AML-193 (cell line): ENCODE measurements at regions not wholly inside any gene's neighbourhood (a gene's known extent, or its start where the extent isn't known, plus 50 kb on each side); places are given as distances from the start of the nearest gene placed in this dataset.

Experiments
- DNase-seq, 2 experiments: peaks; one replicate each; lab custom pipeline; 2025; lab: John Stamatoyannopoulos, UW

DNA sequence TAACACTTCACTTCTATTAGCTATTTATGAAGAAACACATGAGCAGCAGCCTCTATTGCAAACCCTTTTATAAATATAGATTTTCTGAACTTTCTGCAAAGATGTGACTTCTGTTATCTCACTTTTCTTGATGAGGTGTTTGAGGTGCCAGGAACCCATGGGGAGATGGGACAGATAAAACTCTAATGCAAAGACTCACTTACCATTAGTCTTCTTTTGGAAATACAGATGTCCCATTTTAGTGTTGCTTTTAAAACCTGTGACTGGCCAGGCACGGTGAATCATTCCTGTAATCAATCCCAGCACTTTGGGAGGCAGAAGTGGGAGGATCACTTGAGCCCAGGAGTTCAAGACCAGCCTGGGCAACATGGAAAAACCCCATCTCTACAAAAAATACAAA, 171.3 kb upstream of the GAS1 start:
- DNase-seq, result no peak

DNA sequence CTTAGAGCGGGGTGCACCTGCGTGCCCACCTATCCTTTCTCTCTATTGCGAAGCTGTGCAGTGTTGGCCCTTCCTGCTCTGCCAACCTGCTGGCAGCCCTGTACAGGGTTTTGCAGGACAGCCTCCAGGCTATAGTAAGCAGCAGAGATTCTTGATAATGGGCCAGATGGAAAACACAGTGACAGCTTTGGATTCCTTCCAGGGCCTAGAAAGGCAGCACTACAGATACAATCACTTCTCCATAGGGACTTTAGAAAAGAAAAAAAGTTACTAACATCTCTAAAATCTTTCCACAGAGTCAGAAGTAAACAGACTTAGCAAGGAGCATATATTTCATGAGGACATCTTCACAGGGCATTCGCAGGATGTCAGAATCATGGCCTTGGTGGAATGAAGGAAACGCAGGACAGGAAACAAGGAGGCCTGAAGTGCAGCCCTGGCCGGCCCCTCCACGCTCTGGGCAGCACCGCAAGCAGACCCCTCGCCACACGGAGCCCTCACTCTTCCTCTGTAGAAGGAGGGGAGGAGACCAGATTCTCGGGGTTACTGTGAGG, 172.1 kb upstream of the GAS1 start:
- no peak for DNase-seq

DNA sequence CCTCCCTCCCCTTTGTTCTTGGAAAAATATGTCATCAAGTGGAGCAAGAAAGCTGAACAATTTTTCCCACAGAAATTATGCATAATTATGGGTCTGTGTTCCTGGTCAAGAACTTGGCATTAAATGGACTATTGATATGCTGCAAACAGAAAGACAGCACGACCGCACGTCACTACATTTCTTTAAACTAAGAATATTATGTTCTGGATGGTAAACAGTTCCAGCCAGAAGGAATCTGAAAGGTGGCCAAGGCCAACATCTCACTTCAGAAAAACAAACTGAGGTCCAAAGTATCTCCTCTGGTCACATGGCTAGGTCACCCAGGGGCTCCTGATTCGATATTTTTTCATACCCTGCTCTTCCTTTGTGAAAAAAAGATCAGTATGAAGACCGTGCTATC, 173.3 kb upstream of the GAS1 start:
- DNase-seq, result no peak

DNA sequence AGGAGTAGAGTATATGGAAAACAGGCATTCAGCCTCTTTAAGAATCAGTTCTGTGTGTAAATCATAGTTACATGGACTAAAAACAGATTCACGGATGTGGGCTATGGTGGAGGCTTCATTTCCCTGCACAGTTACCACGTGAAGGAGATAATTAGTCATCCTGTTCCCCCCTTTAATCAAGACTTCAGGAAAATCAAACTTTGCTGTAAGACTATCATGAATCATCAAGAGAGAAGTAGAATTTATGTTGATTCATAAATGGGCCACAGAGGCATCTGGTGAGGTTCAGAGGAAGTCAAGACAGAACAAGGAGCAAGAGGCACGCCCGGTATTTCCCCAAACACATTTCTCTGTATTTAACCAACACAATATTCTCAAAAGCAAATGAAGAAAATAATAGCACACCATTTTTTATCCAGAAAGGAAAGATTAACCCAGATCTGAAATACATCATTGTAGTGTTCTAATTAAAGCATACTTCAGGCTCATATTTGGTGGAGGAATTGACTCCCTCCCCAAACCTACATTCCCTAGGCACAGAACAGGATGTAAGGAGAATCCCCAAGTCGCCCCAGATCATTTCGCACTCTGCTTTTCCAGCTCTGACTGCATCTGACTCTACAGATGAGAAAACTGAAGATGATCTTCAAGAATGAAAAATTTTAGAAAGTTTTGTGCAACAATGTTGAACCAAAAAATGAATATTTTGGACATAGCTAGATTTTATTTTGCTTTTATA, 175.8 kb upstream of the GAS1 start:
- DNase-seq, result no peak

DNA sequence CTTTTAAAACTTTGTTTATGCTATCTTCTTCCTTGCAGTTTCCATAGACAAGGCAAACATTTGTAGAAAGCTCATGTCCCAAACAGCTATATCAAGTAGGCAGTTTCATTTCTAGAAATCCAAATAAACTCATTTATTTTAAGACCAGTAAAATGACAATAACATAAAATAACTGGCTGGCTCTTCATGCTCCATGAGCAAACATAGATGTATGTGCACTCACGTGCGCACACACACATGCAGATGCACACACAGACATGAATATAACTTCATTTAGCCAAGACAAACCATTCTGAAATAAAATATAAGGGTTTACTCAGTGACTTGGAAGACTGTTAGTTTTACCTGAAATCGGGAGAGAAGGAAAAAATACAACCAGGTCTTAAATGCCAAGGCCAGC, 176.5 kb upstream of the GAS1 start:
- no peak for DNase-seq

DNA sequence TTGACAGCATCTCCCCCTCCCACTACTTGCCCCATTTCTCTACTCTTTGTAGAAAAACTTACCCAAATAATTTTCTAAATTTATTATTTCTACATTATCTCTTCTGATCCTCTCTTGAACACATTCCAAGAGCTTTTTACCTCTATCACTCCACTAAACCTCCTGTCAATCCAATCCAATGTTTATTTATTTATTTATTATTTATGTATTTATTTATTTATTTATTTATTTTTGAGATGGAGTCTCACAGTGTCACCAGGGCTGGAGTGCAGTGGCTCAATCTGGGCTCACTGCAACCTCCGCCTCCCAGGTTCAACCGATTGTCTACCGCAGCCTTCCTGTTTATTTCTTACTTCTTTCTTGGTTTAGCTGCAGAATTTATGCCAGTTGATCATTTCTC, 178.5 kb upstream of the GAS1 start:
- DNase-seq, result no peak

DNA sequence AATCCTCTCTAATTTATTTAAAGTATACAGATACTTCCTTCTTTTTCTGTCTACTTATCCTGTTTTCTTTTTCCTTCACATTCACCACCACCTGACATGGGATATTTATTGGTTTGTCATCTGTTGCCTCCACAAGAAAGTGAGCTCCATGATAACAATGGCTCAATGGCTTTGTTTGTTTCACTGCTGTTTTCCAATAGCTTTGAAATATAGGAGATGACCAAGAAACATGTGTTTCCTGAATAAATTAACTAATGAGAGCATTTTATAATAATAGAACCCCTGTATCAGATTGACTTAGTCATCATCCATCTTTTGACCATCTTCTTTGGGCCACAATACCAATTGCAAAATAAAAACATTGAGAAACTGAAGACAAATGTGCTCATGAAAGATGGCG, 180.2 kb upstream of the GAS1 start:
- no peak for DNase-seq

DNA sequence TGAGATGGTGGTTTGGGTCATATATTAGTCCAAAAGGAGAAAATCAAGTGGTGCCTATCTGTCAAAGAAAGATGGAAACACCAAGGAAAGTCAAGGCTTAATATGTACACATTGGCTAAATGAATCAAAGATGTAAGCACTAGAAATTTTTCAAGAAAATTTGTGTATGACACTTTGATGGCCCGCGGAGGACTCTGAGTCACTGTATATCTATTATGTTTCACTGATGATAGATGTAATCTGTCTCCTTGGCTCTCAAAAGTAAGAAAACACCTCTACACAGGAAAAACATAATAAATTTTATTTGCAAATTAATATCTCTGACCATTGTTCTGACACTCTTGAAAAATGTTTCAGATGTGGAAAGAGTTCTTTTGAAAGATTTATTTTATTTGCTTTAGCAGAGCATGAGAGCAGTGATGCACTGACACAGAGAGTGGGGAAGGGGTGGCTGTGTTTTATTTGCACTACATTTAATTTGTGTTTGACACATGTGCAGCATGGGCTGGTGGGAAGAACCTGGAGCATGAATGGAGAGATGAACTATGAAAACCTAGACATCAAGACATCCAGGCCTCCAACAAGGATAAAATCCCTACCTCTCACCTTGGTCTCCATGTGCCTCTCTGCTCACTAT, 180.8 kb upstream of the GAS1 start:
- DNase-seq, result no peak

DNA sequence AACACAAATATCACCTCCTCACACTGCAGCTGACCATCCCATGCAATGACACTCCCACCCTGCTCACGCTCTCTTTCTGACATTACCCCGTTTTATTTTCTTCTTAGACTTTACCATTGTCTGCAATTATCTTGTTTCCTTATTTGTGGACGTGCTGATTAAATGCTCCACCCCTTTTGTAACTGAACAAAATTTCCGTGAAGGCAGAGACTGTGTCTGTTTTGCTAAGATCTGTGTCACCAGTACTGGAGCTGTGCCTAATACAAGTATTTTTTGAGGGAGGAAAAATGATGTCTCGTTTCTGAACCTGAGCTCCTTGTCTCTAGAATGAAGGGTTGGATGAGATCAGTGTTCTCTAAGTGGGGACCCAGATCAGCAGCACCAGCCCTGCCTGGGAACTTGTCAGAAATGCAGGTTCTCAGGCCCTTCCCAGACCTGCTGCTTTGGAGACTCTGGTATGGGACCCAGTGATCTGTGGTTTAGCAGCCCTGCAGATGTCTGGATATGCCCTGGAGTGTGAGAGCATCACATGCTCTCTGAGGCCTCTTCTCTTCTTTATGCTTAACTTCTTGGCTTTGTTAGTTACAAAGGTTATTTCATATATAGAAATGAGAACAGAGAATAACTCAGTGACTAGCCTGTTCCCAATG, 181.7 kb upstream of the GAS1 start:
- DNase-seq, result no peak

DNA sequence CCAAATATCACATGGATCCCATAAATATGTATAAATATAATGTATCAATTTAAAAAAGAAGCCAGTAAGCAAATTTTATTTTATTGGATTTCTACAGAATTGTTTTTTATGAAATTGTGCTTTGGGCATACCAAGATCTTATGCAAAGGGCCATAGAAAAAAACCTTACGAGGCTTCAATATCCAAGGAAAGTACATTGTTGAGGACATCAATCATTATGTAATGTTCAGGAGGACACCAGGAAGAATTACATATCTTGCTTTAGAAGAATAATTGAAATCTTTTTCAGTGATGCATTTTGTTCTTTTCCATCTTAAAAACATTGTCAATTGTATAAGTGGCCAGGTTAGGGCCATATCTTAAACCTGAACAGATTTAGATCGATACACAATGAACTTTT, 187.8 kb upstream of the GAS1 start:
- no peak for DNase-seq

DNA sequence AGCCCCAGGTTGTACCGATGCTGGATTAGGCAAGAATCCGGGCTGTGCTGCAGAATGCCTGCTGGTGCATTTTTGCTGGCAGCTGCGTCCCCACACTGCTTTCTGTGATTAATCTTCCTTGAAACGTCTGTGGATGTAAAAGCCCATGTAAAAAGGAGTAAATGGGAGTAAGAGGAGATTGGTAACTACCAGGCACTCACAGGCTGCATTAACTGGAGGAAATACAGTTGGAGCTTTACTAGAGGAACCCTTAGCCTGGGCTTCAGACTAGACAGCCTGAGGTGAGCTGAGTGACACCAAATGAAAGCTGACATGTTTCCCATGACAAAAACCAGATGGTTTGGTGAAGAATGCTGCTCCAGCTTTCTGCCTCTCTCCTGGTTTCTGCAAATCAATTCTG, 190.4 kb upstream of the GAS1 start:
- no peak for DNase-seq

DNA sequence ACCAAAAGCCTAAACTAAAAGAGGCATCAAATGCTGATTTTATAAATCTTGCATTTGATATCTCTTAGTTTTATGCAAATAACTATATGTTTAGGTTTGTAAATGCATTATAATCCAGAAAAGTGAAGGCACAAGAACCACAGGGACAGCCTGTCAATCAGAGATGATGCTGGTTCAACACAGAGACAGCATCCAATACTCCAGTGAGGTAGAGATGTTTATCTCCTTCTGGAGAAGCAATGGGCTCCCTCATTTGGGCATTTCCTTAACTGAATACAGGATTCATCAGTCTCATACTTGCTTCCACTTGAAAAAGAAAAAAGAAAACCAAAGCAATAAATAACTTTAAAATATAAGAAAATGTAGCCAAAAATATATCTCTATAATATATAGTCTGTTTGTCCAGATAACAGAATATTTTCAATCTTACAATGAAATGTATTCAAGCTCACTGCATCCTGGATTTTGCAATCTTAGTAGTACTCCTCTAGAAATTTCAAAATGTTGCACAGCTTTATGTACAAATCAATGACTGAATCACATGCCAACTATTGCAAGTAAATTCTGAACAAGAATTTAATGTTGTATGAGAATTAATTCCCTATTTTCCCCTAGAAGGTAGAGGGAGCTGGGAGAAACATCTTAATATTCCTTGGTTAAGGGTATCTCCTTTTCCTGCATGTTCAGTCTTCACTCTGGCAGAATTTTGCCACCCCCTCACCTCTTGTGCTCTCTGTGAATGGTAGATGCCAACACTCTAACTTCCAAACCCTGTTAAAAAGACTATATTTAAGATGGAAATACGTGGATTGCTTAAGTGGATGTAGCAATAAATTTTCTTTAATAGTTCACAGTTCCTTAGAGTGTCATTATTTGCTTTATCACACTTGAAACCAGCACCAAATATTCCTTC, 191.1 kb upstream of the GAS1 start:
- no peak for DNase-seq

DNA sequence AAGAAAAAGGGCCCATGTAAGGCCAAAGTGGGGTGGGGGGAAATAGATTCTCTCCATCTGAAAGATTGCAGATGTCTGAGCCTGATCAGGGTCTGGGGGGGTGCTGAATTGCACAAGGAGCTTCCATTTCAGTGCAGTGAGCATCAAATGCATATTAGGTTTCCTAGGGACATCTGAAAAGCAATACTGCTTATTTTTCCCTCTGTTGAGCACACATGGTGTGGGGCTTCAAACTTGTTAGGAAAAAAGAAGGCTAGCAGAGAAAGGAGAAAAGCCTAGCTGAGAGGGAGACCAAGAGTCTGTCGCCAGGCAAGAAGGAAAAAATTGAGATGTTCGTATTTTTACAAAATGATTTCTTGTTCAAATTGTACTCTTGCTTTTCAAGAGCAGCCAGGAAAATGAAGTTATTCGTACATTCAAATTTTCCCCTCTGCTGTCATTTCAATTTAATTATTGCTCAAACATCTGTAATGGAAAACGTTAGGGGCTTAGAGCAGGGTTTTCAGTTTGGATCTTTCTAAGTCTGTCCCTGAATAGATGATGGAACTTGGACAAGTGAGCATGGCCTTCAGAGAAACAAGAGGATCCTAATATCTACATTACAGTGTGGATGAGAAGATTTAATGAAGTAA, 191.9 kb upstream of the GAS1 start:
- no peak for DNase-seq

DNA sequence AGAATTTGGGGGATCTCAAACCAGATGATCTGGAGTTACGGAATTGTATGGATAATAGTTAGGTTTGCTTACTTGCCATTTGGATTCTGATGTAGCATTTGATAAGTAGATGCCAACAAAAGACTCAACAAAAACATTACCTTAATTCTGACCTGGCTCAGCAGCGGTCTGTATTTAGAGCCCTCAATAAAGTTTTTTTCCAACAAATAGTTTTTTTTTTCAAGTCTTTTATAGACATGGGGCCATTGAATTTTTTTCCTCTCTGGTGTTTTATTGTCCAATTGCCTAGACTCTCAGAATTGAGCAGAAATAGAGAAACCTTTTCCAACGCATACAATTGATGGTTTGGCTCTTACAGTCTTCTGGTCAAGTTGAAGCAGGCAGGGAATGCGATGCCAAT, 192.8 kb upstream of the GAS1 start:
- no peak for DNase-seq

DNA sequence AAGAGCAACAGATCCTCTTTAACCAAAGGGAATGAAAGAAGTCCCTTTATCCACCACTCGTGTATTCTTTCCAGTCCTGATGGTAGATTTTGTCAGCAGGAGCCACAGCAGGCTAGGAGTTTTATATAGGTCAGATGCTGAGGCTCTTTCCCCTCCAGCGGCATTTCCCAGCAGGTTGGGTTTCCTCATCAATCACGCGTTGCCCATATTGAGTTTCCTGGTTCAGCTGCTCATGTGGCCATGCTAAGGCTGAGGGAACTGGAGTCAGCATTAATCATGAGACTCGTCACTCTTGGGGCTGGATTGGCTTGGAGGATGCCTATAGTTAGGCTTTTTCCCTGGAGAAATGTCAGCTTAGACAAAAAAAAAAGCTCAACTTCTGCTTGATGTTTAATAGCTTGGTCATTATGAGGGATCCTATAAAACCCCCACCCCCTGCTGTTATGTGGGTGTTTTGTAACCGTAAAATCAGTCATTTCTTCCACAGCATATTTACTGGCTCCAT, 193.4 kb upstream of the GAS1 start:
- DNase-seq, result no peak

DNA sequence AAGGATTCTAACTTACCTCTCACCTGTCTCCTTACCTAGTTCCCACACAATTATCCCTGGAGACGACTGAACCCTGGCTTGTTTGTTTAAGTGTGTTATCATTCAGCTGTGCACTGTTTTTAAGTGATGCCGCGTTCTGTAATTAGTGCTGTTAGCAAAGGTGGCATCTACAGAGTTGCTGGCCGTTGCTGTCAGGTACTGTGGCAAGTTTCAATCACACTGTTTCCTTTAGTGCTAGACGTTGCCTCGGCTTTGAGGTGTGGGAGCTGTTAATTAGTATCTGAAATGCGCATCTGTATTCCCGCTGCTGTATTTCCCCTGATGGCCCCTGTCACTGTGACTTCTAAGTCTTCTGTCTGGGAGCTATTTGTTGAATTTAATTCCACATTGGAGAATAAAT, 193.8 kb upstream of the GAS1 start:
- DNase-seq, result no peak

DNA sequence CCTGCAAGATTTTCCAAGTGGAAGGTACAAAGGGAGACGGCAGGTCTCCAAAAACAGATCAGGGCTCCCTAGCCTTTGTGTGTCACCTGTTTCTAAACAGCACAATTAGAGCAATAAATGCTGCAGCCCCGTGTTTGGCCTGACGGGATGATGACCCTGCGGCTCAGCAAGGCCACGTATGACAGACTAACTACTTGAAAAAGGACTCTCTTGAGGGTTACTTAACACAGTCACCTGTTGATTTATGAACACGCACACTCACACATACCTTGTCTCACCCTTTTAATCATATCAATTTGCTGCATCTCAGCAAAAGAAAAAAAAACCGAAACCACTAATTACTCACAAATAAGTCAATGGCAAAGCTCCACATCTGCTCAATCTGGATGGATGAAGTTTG, 199.6 kb upstream of the GAS1 start:
- no peak for DNase-seq

DNA sequence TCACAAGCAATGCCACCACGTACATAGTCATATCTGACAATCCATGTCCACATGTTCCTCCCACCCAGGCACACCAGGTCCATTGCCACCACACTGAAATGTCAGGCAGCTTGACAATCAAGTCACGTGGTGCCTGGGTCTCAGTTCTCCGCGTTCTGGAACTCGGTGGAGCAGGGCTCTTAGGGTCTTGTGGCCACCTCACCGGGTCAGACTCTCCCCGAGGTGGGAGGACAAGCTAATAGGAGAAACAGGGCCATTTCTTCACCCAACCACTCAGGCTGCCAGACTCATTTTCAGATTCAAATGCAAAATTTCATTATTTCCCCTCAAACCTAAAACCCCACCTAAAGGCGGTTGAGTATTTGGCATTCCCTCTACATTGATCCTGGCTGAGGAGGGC, 200.5 kb upstream of the GAS1 start:
- DNase-seq, result no peak

DNA sequence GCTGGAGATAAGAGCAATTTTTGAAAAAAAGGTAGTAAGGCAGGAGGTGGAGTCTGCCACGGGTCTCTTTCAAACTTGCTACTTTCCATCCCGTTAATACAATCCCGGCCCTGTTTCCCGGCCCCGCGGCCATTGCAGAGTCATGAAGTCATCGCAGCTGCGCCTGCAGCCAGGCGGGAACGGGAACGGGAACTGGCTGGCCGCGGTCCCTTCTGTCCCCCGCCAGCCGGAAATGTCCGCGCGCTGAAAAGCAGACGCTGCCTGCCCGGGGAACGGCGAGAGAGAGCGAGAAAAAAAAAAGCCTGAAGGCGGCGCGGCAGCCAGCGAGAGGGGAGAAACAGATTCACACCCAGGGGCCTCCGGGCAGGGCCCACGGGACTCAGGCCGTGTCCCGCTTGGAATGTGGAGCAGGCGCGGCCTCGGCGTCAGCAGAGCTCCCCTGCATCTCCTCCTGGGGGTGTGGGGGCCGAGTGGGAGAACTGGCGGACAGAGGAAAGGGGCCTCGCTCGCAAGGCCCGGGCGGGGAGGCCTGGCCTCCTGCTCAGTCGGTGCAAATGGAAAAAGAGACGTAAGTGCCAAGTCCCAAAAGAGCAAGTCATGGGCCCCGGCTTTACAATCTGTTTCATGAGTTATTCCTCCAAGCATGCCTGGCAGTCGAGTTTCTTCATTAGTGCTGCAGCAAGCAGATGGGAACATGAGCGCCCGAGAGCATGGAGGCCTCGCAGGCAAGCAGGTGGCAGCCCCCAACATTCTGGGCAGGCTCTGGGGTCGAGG, 201.2 kb upstream of the GAS1 start:
- no peak for DNase-seq

DNA sequence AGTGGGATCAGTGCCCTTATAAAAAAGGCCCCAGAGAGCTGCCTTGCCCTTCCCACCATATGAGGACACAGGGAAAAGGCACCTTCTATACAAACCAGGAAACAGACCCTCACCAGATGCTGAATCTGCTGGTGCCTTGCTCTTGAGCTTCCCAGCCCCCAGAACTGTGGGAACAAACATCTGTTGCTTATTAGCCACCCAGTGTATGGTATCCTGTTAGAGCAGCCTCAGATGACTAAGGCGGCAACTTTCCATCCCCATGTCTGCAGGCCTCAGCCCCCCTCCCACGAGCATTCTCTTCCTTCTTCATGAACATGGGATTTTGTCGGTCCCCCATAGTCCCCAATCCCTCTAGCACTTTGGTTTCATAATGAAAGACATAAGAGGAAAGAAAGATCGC, 202.5 kb upstream of the GAS1 start:
- DNase-seq, result no peak

DNA sequence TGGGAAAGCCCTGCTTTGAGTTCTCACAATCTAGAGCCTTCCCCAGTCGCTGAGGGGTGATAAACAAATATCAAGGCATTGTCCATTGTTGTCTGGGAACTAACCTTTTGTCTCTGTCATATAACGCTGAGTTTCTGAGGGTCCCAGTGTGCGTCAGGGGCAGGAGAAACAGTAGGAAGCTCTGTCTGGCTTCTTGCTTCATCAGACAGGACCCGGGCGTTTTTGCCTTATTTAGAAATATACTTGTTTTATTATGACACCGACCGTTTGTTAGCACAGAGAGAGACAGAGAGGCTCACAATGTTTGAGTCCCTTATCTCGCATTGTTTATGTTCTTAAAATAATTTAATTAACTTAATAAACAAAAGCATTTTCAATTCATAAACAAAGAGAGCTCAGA, 204.9 kb upstream of the GAS1 start:
- DNase-seq, result no peak
